ENCODE measurements at regions not wholly inside any gene's neighbourhood (a gene's known extent, or its start where the extent isn't known, plus 50 kb on each side); places are given as distances from the start of the nearest gene placed in this dataset.
"Not testable (repeated sequence)": the region's sequence is repeated elsewhere in the genome, so short reads cannot be mapped to it uniquely, and the experiment has no call there.

GRCh38 chr4:53858744-53859143, 205.7 kb downstream of the CHIC2 start:
- Histone ChIP-seq H3K27me3 (ENCODE audit: control insufficient read depth in 3 of 3, insufficient read depth in 3 of 3, low read length in 3 of 3) (no peaks in the 10 kb centered on the region), H3K9me3 (ENCODE audit: control insufficient read depth in 3 of 3, low read length in 3 of 3) (no peaks in the 10 kb centered on the region), H3K4me3 (ENCODE audit: low read length in 3 of 3) (no peak overlapping the region), H3K9ac (ENCODE audit: low read depth in 1 of 3, low read length in 3 of 3) (no peak overlapping the region), H3K4me1 (ENCODE audit: control insufficient read depth in 3 of 3, insufficient read depth in 3 of 3, low read length in 3 of 3) (no peaks in the 10 kb centered on the region), H3K36me3 (ENCODE audit: control insufficient read depth in 3 of 3, insufficient read depth in 3 of 3, low read length in 3 of 3) (no peaks in the 10 kb centered on the region), H3K27ac (ENCODE audit: low read depth, low read length) (no peak overlapping the region)

DNA sequence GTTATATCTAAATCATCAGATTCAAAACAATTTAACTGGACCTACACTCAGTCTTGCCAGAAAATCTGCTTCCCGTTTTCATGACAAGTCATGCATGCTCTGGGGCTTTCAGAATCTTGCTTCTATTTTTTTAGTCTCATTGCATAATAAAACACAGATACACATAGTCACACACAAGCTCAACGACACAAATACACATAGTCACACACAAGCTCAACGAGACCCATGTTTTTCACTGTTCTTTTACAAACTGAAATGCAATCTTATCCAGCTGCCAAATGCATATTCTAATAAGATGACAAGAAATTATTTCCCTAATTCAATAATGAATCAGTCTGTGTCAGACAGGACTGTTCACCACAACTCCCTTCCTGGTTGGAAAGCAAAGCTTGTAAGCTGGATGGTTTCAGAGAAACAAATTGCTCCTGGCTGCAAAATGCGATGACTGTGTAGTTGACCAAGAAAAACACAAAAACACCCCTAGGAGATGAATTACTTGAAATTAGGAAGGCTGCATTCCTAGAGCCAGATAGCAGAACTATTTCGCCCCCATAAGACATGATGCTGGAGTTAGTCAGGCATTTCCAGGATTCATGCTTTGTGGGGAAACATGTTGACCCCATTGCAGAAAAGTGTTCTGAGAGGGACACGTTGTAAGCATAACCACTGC, 208.7 kb downstream of the CHIC2 start:
- H3K4me3 ChIP-seq (ENCODE audit: low read length in 3 of 3), result no peak overlapping the region
- H3K9ac ChIP-seq (ENCODE audit: low read depth in 1 of 3, low read length in 3 of 3), result no peak overlapping the region
- H3K9me3 ChIP-seq (ENCODE audit: control insufficient read depth in 3 of 3, low read length in 3 of 3), result no peaks in the 10 kb centered on the region
- no peaks in the 10 kb centered on the region for H3K4me1 ChIP-seq (ENCODE audit: control insufficient read depth in 3 of 3, insufficient read depth in 3 of 3, low read length in 3 of 3)
- H3K36me3 ChIP-seq (ENCODE audit: control insufficient read depth in 3 of 3, insufficient read depth in 3 of 3, low read length in 3 of 3), result no peaks in the 10 kb centered on the region
- H3K27me3 ChIP-seq (ENCODE audit: control insufficient read depth in 3 of 3, insufficient read depth in 3 of 3, low read length in 3 of 3), result no peaks in the 10 kb centered on the region
- H3K27ac ChIP-seq (ENCODE audit: low read depth, low read length), result peak overlapping the region; percentile 67

DNA sequence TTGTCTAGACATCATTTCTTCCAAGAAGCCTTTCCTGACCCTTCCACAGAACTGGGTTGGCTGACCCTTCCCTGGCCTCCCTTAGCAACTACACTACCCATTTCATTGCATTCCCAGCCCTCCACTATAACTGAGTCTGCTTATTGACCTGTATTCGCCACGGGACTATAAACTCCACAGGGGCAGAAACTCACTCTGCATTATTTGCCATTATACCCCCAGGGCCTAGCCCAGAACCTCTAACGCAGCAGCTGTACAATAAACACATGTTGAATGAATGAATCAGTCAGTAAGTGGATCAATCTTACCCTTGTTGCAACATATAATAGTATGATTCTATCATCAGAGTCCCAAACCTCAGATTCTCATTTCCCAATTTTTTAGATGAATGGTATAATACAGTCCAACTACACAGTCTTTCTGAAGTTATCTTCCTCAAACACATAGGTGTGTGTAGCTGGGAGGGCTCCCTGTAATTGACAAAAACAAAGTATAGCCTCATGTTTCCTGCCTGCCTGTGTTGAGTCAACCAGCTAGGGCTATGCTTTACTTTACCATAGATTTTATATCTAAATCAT, 209.3 kb downstream of the CHIC2 start:
- Histone ChIP-seq H3K27me3 (ENCODE audit: control insufficient read depth in 3 of 3, insufficient read depth in 3 of 3, low read length in 3 of 3) (no peaks in the 10 kb centered on the region), H3K4me1 (ENCODE audit: control insufficient read depth in 3 of 3, insufficient read depth in 3 of 3, low read length in 3 of 3) (no peaks in the 10 kb centered on the region), H3K27ac (ENCODE audit: low read depth, low read length) (peak overlapping the region; percentile 43), H3K9ac (ENCODE audit: low read depth in 1 of 3, low read length in 3 of 3) (no peak overlapping the region), H3K36me3 (ENCODE audit: control insufficient read depth in 3 of 3, insufficient read depth in 3 of 3, low read length in 3 of 3) (no peaks in the 10 kb centered on the region), H3K4me3 (ENCODE audit: low read length in 3 of 3) (no peak overlapping the region), H3K9me3 (ENCODE audit: control insufficient read depth in 3 of 3, low read length in 3 of 3) (no peaks in the 10 kb centered on the region)

GRCh38 chr4:53852343-53852742, 212.1 kb downstream of the CHIC2 start:
- Histone ChIP-seq H3K27me3 (ENCODE audit: control insufficient read depth in 3 of 3, insufficient read depth in 3 of 3, low read length in 3 of 3) (no peaks in the 10 kb centered on the region), H3K4me1 (ENCODE audit: control insufficient read depth in 3 of 3, insufficient read depth in 3 of 3, low read length in 3 of 3) (no peaks in the 10 kb centered on the region), H3K27ac (ENCODE audit: low read depth, low read length) (no peak overlapping the region), H3K36me3 (ENCODE audit: control insufficient read depth in 3 of 3, insufficient read depth in 3 of 3, low read length in 3 of 3) (no peaks in the 10 kb centered on the region), H3K4me3 (ENCODE audit: low read length in 3 of 3) (no peak overlapping the region), H3K9me3 (ENCODE audit: control insufficient read depth in 3 of 3, low read length in 3 of 3) (no peaks in the 10 kb centered on the region), H3K9ac (ENCODE audit: low read depth in 1 of 3, low read length in 3 of 3) (no peak overlapping the region)

- Histone ChIP-seq H3K4me3 (ENCODE audit: low read length in 3 of 3) (no peak overlapping the region), H3K9me3 (ENCODE audit: control insufficient read depth in 3 of 3, low read length in 3 of 3) (no peaks in the 10 kb centered on the region), H3K9ac (ENCODE audit: low read depth in 1 of 3, low read length in 3 of 3) (no peak overlapping the region), H3K27me3 (ENCODE audit: control insufficient read depth in 3 of 3, insufficient read depth in 3 of 3, low read length in 3 of 3) (no peaks in the 10 kb centered on the region), H3K36me3 (ENCODE audit: control insufficient read depth in 3 of 3, insufficient read depth in 3 of 3, low read length in 3 of 3) (no peaks in the 10 kb centered on the region), H3K4me1 (ENCODE audit: control insufficient read depth in 3 of 3, insufficient read depth in 3 of 3, low read length in 3 of 3) (no peaks in the 10 kb centered on the region), H3K27ac (ENCODE audit: low read depth, low read length) (no peak overlapping the region)
Observed at GRCh38 chr4:53847965-53848364, 216.4 kb downstream of the CHIC2 start.

DNA sequence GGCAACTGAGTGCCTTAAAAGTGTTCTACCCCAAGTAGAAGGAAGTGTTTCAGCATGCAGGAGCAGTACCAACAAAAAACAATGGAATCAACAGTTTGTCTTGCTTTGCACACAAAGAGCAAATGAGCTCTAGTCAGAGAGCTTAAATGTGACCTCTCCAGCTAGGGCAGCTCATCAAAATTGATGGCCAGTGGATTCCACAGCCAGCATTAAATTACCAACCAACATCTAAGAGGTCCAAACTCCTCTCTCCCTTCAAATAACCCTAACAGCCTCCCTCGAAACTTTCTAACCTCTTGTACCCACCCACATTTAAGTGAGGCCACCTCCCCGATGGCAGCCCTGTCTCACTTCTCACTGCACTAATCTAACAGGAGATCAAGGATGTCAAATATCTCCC, 219.9 kb downstream of the CHIC2 start:
- H3K4me3 ChIP-seq (ENCODE audit: low read length in 3 of 3), result no peak overlapping the region
- H3K9me3 ChIP-seq (ENCODE audit: control insufficient read depth in 3 of 3, low read length in 3 of 3), result no peaks in the 10 kb centered on the region
- no peaks in the 10 kb centered on the region for H3K36me3 ChIP-seq (ENCODE audit: control insufficient read depth in 3 of 3, insufficient read depth in 3 of 3, low read length in 3 of 3)
- H3K9ac ChIP-seq (ENCODE audit: low read depth in 1 of 3, low read length in 3 of 3), result no peak overlapping the region
- H3K4me1 ChIP-seq (ENCODE audit: control insufficient read depth in 3 of 3, insufficient read depth in 3 of 3, low read length in 3 of 3), result no peaks in the 10 kb centered on the region
- no peak overlapping the region for H3K27ac ChIP-seq (ENCODE audit: low read depth, low read length)
- H3K27me3 ChIP-seq (ENCODE audit: control insufficient read depth in 3 of 3, insufficient read depth in 3 of 3, low read length in 3 of 3), result no peaks in the 10 kb centered on the region

GRCh38 chr4:53844133-53844532, 220.3 kb downstream of the CHIC2 start:
- Histone ChIP-seq H3K27me3 (ENCODE audit: control insufficient read depth in 3 of 3, insufficient read depth in 3 of 3, low read length in 3 of 3) (no peaks in the 10 kb centered on the region), H3K9me3 (ENCODE audit: control insufficient read depth in 3 of 3, low read length in 3 of 3) (no peaks in the 10 kb centered on the region), H3K4me3 (ENCODE audit: low read length in 3 of 3) (no peak overlapping the region), H3K27ac (ENCODE audit: low read depth, low read length) (no peak overlapping the region), H3K9ac (ENCODE audit: low read depth in 1 of 3, low read length in 3 of 3) (no peak overlapping the region), H3K4me1 (ENCODE audit: control insufficient read depth in 3 of 3, insufficient read depth in 3 of 3, low read length in 3 of 3) (no peaks in the 10 kb centered on the region), H3K36me3 (ENCODE audit: control insufficient read depth in 3 of 3, insufficient read depth in 3 of 3, low read length in 3 of 3) (no peaks in the 10 kb centered on the region)

- Histone ChIP-seq H3K27me3 (ENCODE audit: control insufficient read depth in 3 of 3, insufficient read depth in 3 of 3, low read length in 3 of 3) (no peaks in the 10 kb centered on the region), H3K4me1 (ENCODE audit: control insufficient read depth in 3 of 3, insufficient read depth in 3 of 3, low read length in 3 of 3) (no peaks in the 10 kb centered on the region), H3K9ac (ENCODE audit: low read depth in 1 of 3, low read length in 3 of 3) (no peak overlapping the region), H3K9me3 (ENCODE audit: control insufficient read depth in 3 of 3, low read length in 3 of 3) (peaks cover 0 to 1% (median 0%) of the 10 kb centered on the region in 3 donors), H3K27ac (ENCODE audit: low read depth, low read length) (no peak overlapping the region), H3K36me3 (ENCODE audit: control insufficient read depth in 3 of 3, insufficient read depth in 3 of 3, low read length in 3 of 3) (no peaks in the 10 kb centered on the region), H3K4me3 (ENCODE audit: low read length in 3 of 3) (no peak overlapping the region)
Observed at GRCh38 chr4:53841711-53842110, 222.7 kb downstream of the CHIC2 start.

GRCh38 chr4:53840643-53841042, 223.8 kb downstream of the CHIC2 start:
- Histone ChIP-seq H3K9me3 (ENCODE audit: control insufficient read depth in 3 of 3, low read length in 3 of 3) (peaks cover 0 to 1% (median 0%) of the 10 kb centered on the region in 3 donors), H3K36me3 (ENCODE audit: control insufficient read depth in 3 of 3, insufficient read depth in 3 of 3, low read length in 3 of 3) (no peaks in the 10 kb centered on the region), H3K9ac (ENCODE audit: low read depth in 1 of 3, low read length in 3 of 3) (no peak overlapping the region)

GRCh38 chr4:53833302-53834003, 231.0 kb downstream of the CHIC2 start:
- not testable (repeated sequence) for H3K27me3 ChIP-seq (ENCODE audit: control insufficient read depth in 3 of 3, insufficient read depth in 3 of 3, low read length in 3 of 3)

More at GRCh38 chr4:53840643-53841042, 223.8 kb downstream of the CHIC2 start:
- H3K4me1 ChIP-seq (ENCODE audit: control insufficient read depth in 3 of 3, insufficient read depth in 3 of 3, low read length in 3 of 3), result no peaks in the 10 kb centered on the region
- no peak overlapping the region for H3K4me3 ChIP-seq (ENCODE audit: low read length in 3 of 3)
- no peaks in the 10 kb centered on the region for H3K27me3 ChIP-seq (ENCODE audit: control insufficient read depth in 3 of 3, insufficient read depth in 3 of 3, low read length in 3 of 3)
- no peak overlapping the region for H3K27ac ChIP-seq (ENCODE audit: low read depth, low read length)

More at GRCh38 chr4:53833302-53834003, 231.0 kb downstream of the CHIC2 start:
- H3K9me3 ChIP-seq (ENCODE audit: control insufficient read depth in 3 of 3, low read length in 3 of 3); H3K36me3 ChIP-seq (ENCODE audit: control insufficient read depth in 3 of 3, insufficient read depth in 3 of 3, low read length in 3 of 3); H3K4me3 ChIP-seq (ENCODE audit: low read length in 3 of 3); H3K27ac ChIP-seq (ENCODE audit: low read depth, low read length); H3K9ac ChIP-seq (ENCODE audit: low read depth in 1 of 3, low read length in 3 of 3); H3K4me1 ChIP-seq (ENCODE audit: control insufficient read depth in 3 of 3, insufficient read depth in 3 of 3, low read length in 3 of 3): not testable (repeated sequence)

All from skeletal muscle tissue (tissue), 3 donors.